Prostate gland (tissue), 2 donors: ENCODE measurements at regions not wholly inside any gene's neighbourhood (a gene's known extent, or its start where the extent isn't known, plus 50 kb on each side); places are given as distances from the start of the nearest gene placed in this dataset.

Experiments
- CTCF ChIP-seq, 4 experiments: fragments of 200-600 bp in 2 of 4; fragments of 450-650 bp in 2 of 4; sonication (generic) in 2 of 4; IDR thresholded peaks; 1 replicate in 3 of 4; 2 replicates in 1 of 4; pipeline ENCODE4 v1.5.1; 2016 to 2019; ENCODE audit warnings: antibody characterized with exemption in 4 of 4, mild to moderate bottlenecking in 2 of 4, moderate library complexity in 2 of 4
- POLR2A ChIP-seq: fragments of 450-650 bp; IDR thresholded peaks from one replicate; pipeline ENCODE4 v1.6.1; 2016; ENCODE audit warnings: antibody characterized with exemption, mild to moderate bottlenecking
- POLR2AphosphoS5 ChIP-seq: sonication (generic); formaldehyde crosslinking; IDR thresholded peaks from one replicate; pipeline ENCODE4 v1.6.1; 2017; ENCODE audit warnings: antibody characterized with exemption

GRCh38 chr6:103505155-103505518 is 1354.6 kb downstream of the HACE1 start:
- TF ChIP-seq CTCF (IDR thresholded peaks at IDR 0.05) (no peak), POLR2AphosphoS5 (no peak), POLR2A (no peak)
